H9 (cell line): ENCODE measurements at regions not wholly inside any gene's neighbourhood (a gene's known extent, or its start where the extent isn't known, plus 50 kb on each side); places are given as distances from the start of the nearest gene placed in this dataset.

Experiments
- DNase-seq: peaks from one replicate; pipeline ENCODE4 v3.0.0-alpha.2; 2017
- H2AFZ ChIP-seq: one replicate; pipeline ENCODE4 v1.6.1; 2013; ENCODE audit warnings: mild to moderate bottlenecking, low read length, control low read depth, moderate library complexity
- H2AK5ac ChIP-seq: 2 replicates; pipeline ENCODE4 v1.6.1; 2013; ENCODE audit warnings: low read length, control low read depth, mixed read lengths; ENCODE audit not compliant: insufficient read length
- H2BK120ac ChIP-seq: one replicate; pipeline ENCODE4 v1.6.1; 2013; ENCODE audit warnings: low read depth, mild to moderate bottlenecking, low read length, control low read depth, inconsistent platforms; ENCODE audit not compliant: poor library complexity, severe bottlenecking
- H2BK12ac ChIP-seq: 2 replicates; pipeline ENCODE4 v1.6.1; 2013; ENCODE audit warnings: low read length, control low read depth, mixed read lengths, low read depth; ENCODE audit not compliant: insufficient read length
- H2BK15ac ChIP-seq: 2 replicates; pipeline ENCODE4 v1.6.1; 2013; ENCODE audit warnings: low read depth, low read length, control low read depth
- H2BK20ac ChIP-seq: one replicate; pipeline ENCODE4 v1.6.1; 2013; ENCODE audit warnings: low read depth, mild to moderate bottlenecking, low read length, control low read depth, inconsistent platforms; ENCODE audit not compliant: poor library complexity, severe bottlenecking
- H2BK5ac ChIP-seq: 2 replicates; pipeline ENCODE4 v1.6.1; 2013; ENCODE audit warnings: low read length, control low read depth, mixed read lengths; ENCODE audit not compliant: insufficient read length
- H3K14ac ChIP-seq: 2 replicates; pipeline ENCODE4 v1.6.1; 2013; ENCODE audit warnings: low read length, control low read depth; ENCODE audit not compliant: insufficient read depth
- H3K18ac ChIP-seq: 2 replicates; pipeline ENCODE4 v1.6.1; 2013; ENCODE audit warnings: low read depth, mild to moderate bottlenecking, mixed read lengths, low read length, control low read depth; ENCODE audit not compliant: insufficient read length
- H3K23ac ChIP-seq: 2 replicates; pipeline ENCODE4 v1.6.1; 2013; ENCODE audit warnings: low read length, control low read depth, mixed read lengths, low read depth; ENCODE audit not compliant: insufficient read length
- H3K23me2 ChIP-seq: 2 replicates; pipeline ENCODE4 v1.6.1; 2013; ENCODE audit warnings: low read depth, mild to moderate bottlenecking, mixed read lengths, low read length, control low read depth; ENCODE audit not compliant: insufficient read length, poor library complexity, severe bottlenecking
- H3K27ac ChIP-seq: 2 replicates; pipeline ENCODE4 v1.5.1; 2013; ENCODE audit warnings: low read length, control low read depth, mixed read lengths, low read depth; ENCODE audit not compliant: insufficient read length
- H3K27me3 ChIP-seq: 2 replicates; pipeline ENCODE4 v1.6.1; 2013; ENCODE audit warnings: low read length, control low read depth, inconsistent platforms; ENCODE audit not compliant: insufficient read depth
- H3K4ac ChIP-seq: 2 replicates; pipeline ENCODE4 v1.6.1; 2013; ENCODE audit warnings: low read depth, mild to moderate bottlenecking, control low read depth, inconsistent platforms, low read length, moderate library complexity
- H3K4me1 ChIP-seq: 2 replicates; pipeline ENCODE4 v1.6.1; 2013; ENCODE audit warnings: low read length, control low read depth, inconsistent platforms; ENCODE audit not compliant: insufficient read depth
- H3K4me2 ChIP-seq: 2 replicates; pipeline ENCODE4 v1.6.1; 2013; ENCODE audit warnings: low read length, control low read depth, mixed read lengths; ENCODE audit not compliant: insufficient read length, insufficient read depth
- H3K56ac ChIP-seq: 2 replicates; pipeline ENCODE4 v1.6.1; 2013; ENCODE audit warnings: low read depth, mild to moderate bottlenecking, mixed read lengths, low read length, control low read depth; ENCODE audit not compliant: insufficient read length
- H3K79me1 ChIP-seq: 2 replicates; pipeline ENCODE4 v1.6.1; 2013; ENCODE audit warnings: low read depth, mild to moderate bottlenecking, moderate library complexity, low read length, control low read depth, inconsistent platforms; ENCODE audit not compliant: insufficient read depth, poor library complexity, severe bottlenecking
- H3K79me2 ChIP-seq: 2 replicates; pipeline ENCODE4 v1.6.1; 2013; ENCODE audit warnings: low read length, control low read depth, inconsistent platforms; ENCODE audit not compliant: insufficient read depth
- H3K9ac ChIP-seq: 2 replicates; pipeline ENCODE4 v1.6.1; 2013; ENCODE audit warnings: low read length, control low read depth, mixed read lengths; ENCODE audit not compliant: insufficient read length; ENCODE audit errors: extremely low read depth
- H3K9me3 ChIP-seq: one replicate; pipeline ENCODE4 v1.6.1; 2013; ENCODE audit warnings: low read depth, low read length, inconsistent platforms; ENCODE audit not compliant: control insufficient read depth
- H3T11ph ChIP-seq: one replicate; pipeline ENCODE4 v1.6.1; 2013; ENCODE audit warnings: mild to moderate bottlenecking, low read length, control low read depth, inconsistent platforms
- H4K20me1 ChIP-seq: one replicate; pipeline ENCODE4 v1.6.1; 2013; ENCODE audit not compliant: control insufficient read depth, insufficient read length, insufficient read depth
- H4K5ac ChIP-seq: 2 replicates; pipeline ENCODE4 v1.6.1; 2013; ENCODE audit warnings: low read depth, mild to moderate bottlenecking, mixed read lengths, low read length, control low read depth; ENCODE audit not compliant: insufficient read length
- H4K8ac ChIP-seq: replicated peaks from 2 replicates; pipeline ENCODE4 v1.6.1; 2013; ENCODE audit warnings: low read length, control low read depth, mixed read lengths, low read depth; ENCODE audit not compliant: insufficient read length
- H4K91ac ChIP-seq: 2 replicates; pipeline ENCODE4 v1.6.1; 2013; ENCODE audit warnings: low read depth, mild to moderate bottlenecking, moderate library complexity, mixed read lengths, low read length, control low read depth; ENCODE audit not compliant: insufficient read length
- H3K27ac Mint-ChIP-seq, 3 experiments: 2 replicates in 2 of 3; 3 replicates in 1 of 3; pipeline ENCODE4 v1.8.0; 2020 to 2021; ENCODE audit warnings: mixed read lengths in 3 of 3, mild to moderate bottlenecking in 1 of 3, moderate library complexity in 1 of 3
- H3K27me3 Mint-ChIP-seq: 2 replicates; pipeline ENCODE4 v1.8.0; 2021; ENCODE audit warnings: low read depth, mild to moderate bottlenecking, moderate library complexity, mixed read lengths
- H3K36me3 Mint-ChIP-seq, 3 experiments: 2 replicates in 2 of 3; 3 replicates in 1 of 3; pipeline ENCODE4 v1.8.0; 2020 to 2021; ENCODE audit warnings: low read depth in 3 of 3, mixed read lengths in 3 of 3; ENCODE audit not compliant: insufficient read depth in 1 of 3
- H3K4me1 Mint-ChIP-seq, 2 experiments: 2 replicates each; pipeline ENCODE4 v1.8.0; 2020; ENCODE audit warnings: mixed read lengths in 2 of 2
- H3K4me3 Mint-ChIP-seq, 2 experiments: 2 replicates in 1 of 2; 3 replicates in 1 of 2; pipeline ENCODE4 v1.8.0; 2020 to 2021; ENCODE audit warnings: mild to moderate bottlenecking in 2 of 2, mixed read lengths in 2 of 2, moderate library complexity in 1 of 2
- H3K9me3 Mint-ChIP-seq, 2 experiments: 2 replicates in 1 of 2; 3 replicates in 1 of 2; pipeline ENCODE4 v1.8.0; 2020; ENCODE audit warnings: mild to moderate bottlenecking in 2 of 2, mixed read lengths in 2 of 2, moderate library complexity in 1 of 2
- TF ChIP-seq, protein P1 (sequence below): fragments of 200-600 bp; sonication (generic); conservative IDR thresholded peaks from 3 replicates; pipeline ENCODE4 v1.8.0; 2021; ENCODE audit warnings: antibody characterized with exemption, mild to moderate bottlenecking

DNA sequence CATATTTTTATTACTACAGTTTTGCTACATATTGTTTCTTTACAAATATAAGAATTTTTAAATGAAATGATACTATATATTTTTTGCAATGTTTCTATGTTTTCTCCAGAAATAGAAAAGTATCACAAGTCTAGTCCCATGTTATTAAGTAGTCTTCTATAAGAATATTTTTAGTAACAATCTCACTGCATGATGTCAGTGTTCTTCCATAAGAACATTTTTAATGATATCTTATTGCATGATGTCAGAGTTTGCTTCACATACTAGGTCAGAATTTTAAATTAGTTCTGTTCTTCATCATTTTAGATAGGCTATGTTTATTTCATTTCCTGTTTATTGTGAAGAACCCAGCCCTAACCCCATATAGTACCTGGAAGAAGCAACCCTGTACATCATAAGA, 265.3 kb upstream of the IL12A start:
- Mint-ChIP-seq H3K4me3 (no peak overlapping the region), H3K36me3 (no peaks in the 10 kb centered on the region), H3K27me3 (no peaks in the 10 kb centered on the region; the same call in 1 of the 2 replicates), H3K9me3 (no peaks in the 10 kb centered on the region; a peak in 1 of 5 replicates), H3K27ac (no peak overlapping the region), H3K4me1 (no peaks in the 10 kb centered on the region)
- Histone ChIP-seq H3K4me1 (no peaks in the 10 kb centered on the region), H4K5ac (no peak overlapping the region), H3K27me3 (no peaks in the 10 kb centered on the region), H2BK12ac (no peak overlapping the region), H3K27ac (no peak overlapping the region), H2BK120ac (no peak overlapping the region), H3K79me2 (no peaks in the 10 kb centered on the region), H3K4ac (no peak overlapping the region), H3K9me3 (no peaks in the 10 kb centered on the region), H3K23me2 (no peaks in the 10 kb centered on the region), H2BK20ac (no peak overlapping the region), H3K23ac (no peak overlapping the region), H2AK5ac (no peak overlapping the region), H3T11ph (no peak overlapping the region), H4K91ac (no peak overlapping the region), H3K56ac (no peak overlapping the region), H3K79me1 (no peaks in the 10 kb centered on the region), H3K14ac (no peak overlapping the region), H2BK5ac (no peak overlapping the region), H2BK15ac (no peak overlapping the region), H4K8ac (no peak overlapping the region), H2AFZ (no peak overlapping the region), H3K4me2 (no peak overlapping the region), H3K18ac (no peak overlapping the region), H4K20me1 (no peaks in the 10 kb centered on the region), H3K9ac (no peak overlapping the region)
- no peak for DNase-seq
- TF ChIP-seq, protein P1, sequence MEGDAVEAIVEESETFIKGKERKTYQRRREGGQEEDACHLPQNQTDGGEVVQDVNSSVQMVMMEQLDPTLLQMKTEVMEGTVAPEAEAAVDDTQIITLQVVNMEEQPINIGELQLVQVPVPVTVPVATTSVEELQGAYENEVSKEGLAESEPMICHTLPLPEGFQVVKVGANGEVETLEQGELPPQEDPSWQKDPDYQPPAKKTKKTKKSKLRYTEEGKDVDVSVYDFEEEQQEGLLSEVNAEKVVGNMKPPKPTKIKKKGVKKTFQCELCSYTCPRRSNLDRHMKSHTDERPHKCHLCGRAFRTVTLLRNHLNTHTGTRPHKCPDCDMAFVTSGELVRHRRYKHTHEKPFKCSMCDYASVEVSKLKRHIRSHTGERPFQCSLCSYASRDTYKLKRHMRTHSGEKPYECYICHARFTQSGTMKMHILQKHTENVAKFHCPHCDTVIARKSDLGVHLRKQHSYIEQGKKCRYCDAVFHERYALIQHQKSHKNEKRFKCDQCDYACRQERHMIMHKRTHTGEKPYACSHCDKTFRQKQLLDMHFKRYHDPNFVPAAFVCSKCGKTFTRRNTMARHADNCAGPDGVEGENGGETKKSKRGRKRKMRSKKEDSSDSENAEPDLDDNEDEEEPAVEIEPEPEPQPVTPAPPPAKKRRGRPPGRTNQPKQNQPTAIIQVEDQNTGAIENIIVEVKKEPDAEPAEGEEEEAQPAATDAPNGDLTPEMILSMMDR: no peak
